ENCODE measurements at regions not wholly inside any gene's neighbourhood (a gene's known extent, or its start where the extent isn't known, plus 50 kb on each side); places are given as distances from the start of the nearest gene placed in this dataset.

DNA sequence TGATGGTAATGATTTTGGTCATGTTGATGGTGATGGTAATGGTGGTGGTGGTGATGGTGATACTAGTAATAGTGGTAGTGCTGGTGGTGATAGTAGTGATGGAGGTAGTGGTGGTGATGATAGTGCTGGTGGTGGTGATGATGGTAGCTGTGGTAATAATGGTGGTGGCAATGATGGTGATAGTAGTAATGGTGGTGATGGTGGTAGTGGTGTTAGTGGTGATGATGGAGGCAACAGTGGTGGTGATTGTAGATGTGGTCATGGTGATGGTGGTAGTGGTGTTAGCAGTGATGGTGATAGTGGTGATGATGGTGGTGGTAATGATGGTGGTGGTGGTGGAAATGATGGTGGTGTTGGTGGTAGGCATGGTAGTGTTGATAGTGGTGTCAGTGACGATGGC, 127.0 kb upstream of the RPL38 start:
- TF ChIP-seq, protein P1, sequence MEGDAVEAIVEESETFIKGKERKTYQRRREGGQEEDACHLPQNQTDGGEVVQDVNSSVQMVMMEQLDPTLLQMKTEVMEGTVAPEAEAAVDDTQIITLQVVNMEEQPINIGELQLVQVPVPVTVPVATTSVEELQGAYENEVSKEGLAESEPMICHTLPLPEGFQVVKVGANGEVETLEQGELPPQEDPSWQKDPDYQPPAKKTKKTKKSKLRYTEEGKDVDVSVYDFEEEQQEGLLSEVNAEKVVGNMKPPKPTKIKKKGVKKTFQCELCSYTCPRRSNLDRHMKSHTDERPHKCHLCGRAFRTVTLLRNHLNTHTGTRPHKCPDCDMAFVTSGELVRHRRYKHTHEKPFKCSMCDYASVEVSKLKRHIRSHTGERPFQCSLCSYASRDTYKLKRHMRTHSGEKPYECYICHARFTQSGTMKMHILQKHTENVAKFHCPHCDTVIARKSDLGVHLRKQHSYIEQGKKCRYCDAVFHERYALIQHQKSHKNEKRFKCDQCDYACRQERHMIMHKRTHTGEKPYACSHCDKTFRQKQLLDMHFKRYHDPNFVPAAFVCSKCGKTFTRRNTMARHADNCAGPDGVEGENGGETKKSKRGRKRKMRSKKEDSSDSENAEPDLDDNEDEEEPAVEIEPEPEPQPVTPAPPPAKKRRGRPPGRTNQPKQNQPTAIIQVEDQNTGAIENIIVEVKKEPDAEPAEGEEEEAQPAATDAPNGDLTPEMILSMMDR (IDR thresholded peaks at IDR 0.05), result no peak
- TF ChIP-seq POLR2A (IDR thresholded peaks at IDR 0.05), result no peak
- intact Hi-C loops (cut with DNase I), result no loop called here
- 88 to 100% (median 92%) methylated on average over 1 of the region's 1 CpG for WGBS, 4 donors
- no peak overlapping the region for H3K4me3 ChIP-seq
- H3K27me3 ChIP-seq, result peaks cover 0 to 29% (median 10%) of the 10 kb centered on the region in 9 donors
- no peak overlapping the region for H3K27ac ChIP-seq
- peaks cover 0 to 18% (median 5%) of the 10 kb centered on the region in 12 donors for H3K9me3 ChIP-seq
- H3K4me1 ChIP-seq, result no peaks in the 10 kb centered on the region
- DNase-seq (no peak), ATAC-seq (no peak)
- H3K36me3 ChIP-seq, result no peaks in the 10 kb centered on the region

DNA sequence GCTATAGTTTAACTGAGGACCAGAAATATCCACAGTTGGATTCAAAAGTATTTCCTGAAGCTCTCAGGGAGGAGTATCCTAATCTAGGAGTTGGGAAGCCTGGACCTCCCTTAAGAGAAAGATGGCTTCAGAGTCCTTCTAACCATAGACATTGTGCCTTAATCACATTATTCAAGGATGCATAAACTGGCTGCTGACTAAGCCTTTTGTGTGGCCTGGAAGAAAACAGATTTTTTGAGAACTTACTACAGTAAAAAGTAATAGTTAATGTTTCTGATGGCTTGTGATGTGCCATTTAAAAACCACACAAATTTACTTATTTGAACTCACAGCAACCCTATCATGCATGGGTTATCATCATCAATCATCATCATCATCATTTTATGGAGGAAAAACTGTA, 126.2 kb upstream of the RPL38 start:
- no peak overlapping the region for H3K27ac ChIP-seq
- peaks cover 0 to 18% (median 5%) of the 10 kb centered on the region in 12 donors for H3K9me3 ChIP-seq
- TF ChIP-seq, protein P1 (IDR thresholded peaks at IDR 0.05), result no peak
- TF ChIP-seq POLR2A (IDR thresholded peaks at IDR 0.05), result no peak
- ATAC-seq (no peak), DNase-seq (no peak)
- peaks cover 3 to 37% (median 13%) of the 10 kb centered on the region in 9 donors for H3K27me3 ChIP-seq
- intact Hi-C loops (cut with DNase I), result no loop called here
- no peaks in the 10 kb centered on the region for H3K36me3 ChIP-seq
- H3K4me1 ChIP-seq, result no peaks in the 10 kb centered on the region
- H3K4me3 ChIP-seq, result no peak overlapping the region

DNA sequence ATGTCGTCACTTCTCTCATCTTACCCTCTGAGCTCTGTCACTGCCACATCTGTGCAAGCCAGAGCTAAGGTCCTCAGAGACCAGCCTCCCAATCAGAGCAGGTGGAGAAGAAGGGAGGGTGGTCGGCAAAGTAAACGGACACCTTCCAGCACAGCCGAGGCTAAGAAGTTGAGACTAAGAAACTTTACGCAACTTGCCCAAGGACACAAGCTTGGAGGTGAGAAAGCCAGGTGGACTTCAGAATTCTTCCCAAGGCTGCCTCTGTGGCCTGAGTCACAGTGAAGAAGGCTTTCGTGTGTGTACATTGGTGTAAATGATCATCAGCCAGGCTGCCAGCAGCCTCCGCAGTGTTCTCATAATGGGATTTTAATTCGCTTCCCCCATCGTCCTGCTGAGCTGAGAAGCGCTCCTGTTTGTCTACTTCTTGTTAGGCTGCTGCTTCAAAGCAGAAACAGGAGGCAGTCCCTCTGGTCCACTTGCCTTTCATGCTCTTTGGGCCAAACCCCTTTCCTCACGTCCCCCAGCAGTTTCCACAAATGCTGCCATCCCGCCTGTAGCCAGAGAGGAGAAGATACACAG, 125.0 kb upstream of the RPL38 start:
- Histone ChIP-seq H3K36me3 (no peaks in the 10 kb centered on the region), H3K27ac (no peak overlapping the region), H3K4me1 (no peaks in the 10 kb centered on the region), H3K4me3 (no peak overlapping the region), H3K27me3 (peaks cover 3 to 49% (median 14%) of the 10 kb centered on the region in 9 donors), H3K9me3 (peaks cover 0 to 11% (median 3%) of the 10 kb centered on the region in 12 donors)
- DNase-seq, result no peak
- no peak for ATAC-seq
- WGBS, 4 donors, result 70 to 73% (median 72%) methylated on average over 12 of the region's 12 CpGs
- TF ChIP-seq, protein P1 (IDR thresholded peaks at IDR 0.05), result no peak
- TF ChIP-seq POLR2A (IDR thresholded peaks at IDR 0.05), result no peak
- intact Hi-C loops (cut with DNase I), result no loop called here

DNA sequence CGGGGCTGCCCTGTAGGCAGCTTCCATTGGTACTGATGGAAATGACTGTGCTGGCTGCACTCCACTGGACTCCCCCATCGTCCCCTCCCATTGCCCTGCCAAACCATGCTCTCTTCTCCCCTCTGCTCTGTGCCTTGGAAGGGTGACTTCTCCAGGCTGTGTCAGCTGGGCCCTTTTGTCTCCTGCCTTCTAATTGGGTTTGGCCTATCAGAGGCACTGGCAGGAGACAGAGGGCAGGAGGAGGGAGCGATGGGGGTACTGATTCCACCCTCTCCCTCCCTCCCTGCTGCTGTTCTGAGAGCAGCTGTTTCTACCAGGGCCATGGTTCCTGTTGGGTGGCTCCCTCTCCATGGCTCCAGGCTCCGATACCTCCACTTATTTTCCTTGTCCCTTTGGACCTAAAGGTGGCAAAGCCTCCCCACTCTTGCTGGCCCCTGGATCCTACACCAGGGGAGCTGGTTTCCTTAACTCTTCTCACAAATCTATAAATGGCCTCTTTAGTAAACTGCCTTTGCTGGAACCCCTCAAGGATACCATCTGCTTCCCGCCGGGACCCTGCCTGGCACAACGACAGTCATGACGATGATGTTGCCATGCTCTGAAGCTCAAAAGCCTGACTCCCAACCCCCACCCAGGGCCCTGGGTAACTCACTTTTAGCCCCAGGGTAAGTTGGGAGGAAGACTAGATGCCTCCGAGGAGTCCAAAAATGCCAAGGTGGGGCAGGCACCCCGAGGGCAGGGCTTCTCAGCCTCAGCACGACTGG, 123.8 kb upstream of the RPL38 start:
- ATAC-seq (no peak), DNase-seq (no peak)
- Histone ChIP-seq H3K4me1 (no peaks in the 10 kb centered on the region), H3K27ac (no peak overlapping the region), H3K27me3 (peaks cover 3 to 49% (median 18%) of the 10 kb centered on the region in 9 donors), H3K4me3 (no peak overlapping the region), H3K36me3 (no peaks in the 10 kb centered on the region), H3K9me3 (no peaks in the 10 kb centered on the region)
- intact Hi-C loops (cut with DNase I), result no loop called here
- 75 to 85% (median 80%) methylated on average over 11 of the region's 11 CpGs for WGBS, 4 donors
- TF ChIP-seq, protein P1 (IDR thresholded peaks at IDR 0.05), result no peak
- TF ChIP-seq POLR2A (IDR thresholded peaks at IDR 0.05), result no peak
